ENCODE measurements at regions not wholly inside any gene's neighbourhood (a gene's known extent, or its start where the extent isn't known, plus 50 kb on each side); places are given as distances from the start of the nearest gene placed in this dataset.

GRCh38 chr12:77522247-77522646 lies 308.4 kb upstream of the NAV3 start:
- Mint-ChIP-seq H3K9me3 (peaks cover 0 to 4% of the 10 kb centered on the region in 2 experiments; a peak in 1 of 5 replicates), H3K27ac (no peak overlapping the region), H3K27me3 (ENCODE audit: low read depth) (no peaks in the 10 kb centered on the region), H3K4me3 (no peak overlapping the region), H3K4me1 (no peaks in the 10 kb centered on the region), H3K36me3 (ENCODE audit: insufficient read depth in 1 of 3, low read depth in 3 of 3) (no peaks in the 10 kb centered on the region; a peak in 1 of 7 replicates)
- no peaks in the 10 kb centered on the region for H3K4me1 ChIP-seq (ENCODE audit: insufficient read depth, low read length)
- H3K4me2 ChIP-seq (ENCODE audit: insufficient read depth, insufficient read length, low read length): no peak overlapping the region
- H2BK120ac ChIP-seq (ENCODE audit: low read depth, low read length, poor library complexity, severe bottlenecking): no peak overlapping the region
- no peak overlapping the region for H3K18ac ChIP-seq (ENCODE audit: insufficient read length, low read depth, low read length)
- no peaks in the 10 kb centered on the region for H3K9me3 ChIP-seq (ENCODE audit: control insufficient read depth, low read depth, low read length)
- H3T11ph ChIP-seq (ENCODE audit: low read length): no peak overlapping the region
- no peak overlapping the region for H2BK12ac ChIP-seq (ENCODE audit: insufficient read length, low read depth, low read length)
- no peak overlapping the region for H3K9ac ChIP-seq (ENCODE audit: extremely low read depth, insufficient read length, low read length)
- no peak overlapping the region for H2BK15ac ChIP-seq (ENCODE audit: low read depth, low read length)
- no peak overlapping the region for H4K91ac ChIP-seq (ENCODE audit: insufficient read length, low read depth, low read length)
- H3K79me1 ChIP-seq (ENCODE audit: insufficient read depth, low read depth, low read length, poor library complexity, severe bottlenecking): no peaks in the 10 kb centered on the region
- no peak overlapping the region for H3K23ac ChIP-seq (ENCODE audit: insufficient read length, low read depth, low read length)
- H2BK5ac ChIP-seq (ENCODE audit: insufficient read length, low read length): no peak overlapping the region
- H3K4ac ChIP-seq (ENCODE audit: low read depth, low read length): no peak overlapping the region
- H4K20me1 ChIP-seq (ENCODE audit: control insufficient read depth, insufficient read depth, insufficient read length): no peaks in the 10 kb centered on the region
- no peak overlapping the region for H3K27ac ChIP-seq (ENCODE audit: insufficient read length, low read depth, low read length)
- no peak overlapping the region for H4K8ac ChIP-seq (replicated peaks; ENCODE audit: insufficient read length, low read depth, low read length)
- no peaks in the 10 kb centered on the region for H3K27me3 ChIP-seq (ENCODE audit: insufficient read depth, low read length)
- no peaks in the 10 kb centered on the region for H3K79me2 ChIP-seq (ENCODE audit: insufficient read depth, low read length)
- H3K56ac ChIP-seq (ENCODE audit: insufficient read length, low read depth, low read length): no peak overlapping the region
- no peak overlapping the region for H3K14ac ChIP-seq (ENCODE audit: insufficient read depth, low read length)
- H2AFZ ChIP-seq (ENCODE audit: low read length): no peak overlapping the region
- H2AK5ac ChIP-seq (ENCODE audit: insufficient read length, low read length): no peak overlapping the region
- TF ChIP-seq CTCF (conservative IDR thresholded peaks at IDR 0.05): no peak
- DNase-seq: no peak
- WGBS (ENCODE audit: extremely low coverage, insufficient read length, low lambda C conversion rate): no CpG with 5 or more reads among the region's 1 CpG
- no peaks in the 10 kb centered on the region for H3K23me2 ChIP-seq (ENCODE audit: insufficient read length, low read depth, low read length, poor library complexity, severe bottlenecking)
- no peak overlapping the region for H4K5ac ChIP-seq (ENCODE audit: insufficient read length, low read depth, low read length)
- no peak overlapping the region for H2BK20ac ChIP-seq (ENCODE audit: low read depth, low read length, poor library complexity, severe bottlenecking)
